ENCODE measurements at regions not wholly inside any gene's neighbourhood (a gene's known extent, or its start where the extent isn't known, plus 50 kb on each side); places are given as distances from the start of the nearest gene placed in this dataset.

GRCh38 chr6:113403966-113404595, 453.1 kb upstream of the MARCKS start (continued):
- no peak for TF ChIP-seq REST (IDR thresholded peaks at IDR 0.05)

- POLR2A ChIA-PET: no interaction called here
- Histone ChIP-seq H3K4me2 (no peak overlapping the region), H3K9me3 (no peaks in the 10 kb centered on the region), H3K4me1 (peaks cover 6% of the 10 kb centered on the region), H3K4me3 (no peak overlapping the region), H3K27ac (no peak overlapping the region)
- no peak for FAIRE-seq
- ATAC-seq: no peak
- CTCF ChIA-PET: no interaction called here
- no peak for DNase-seq (ENCODE audit: low read depth in 1 of 2, low spot score in 1 of 2)
- TF ChIP-seq NR3C1 (IDR thresholded peaks at IDR 0.05) (no peak), TFCP2L1 (CRISPR knock-in tag; IDR thresholded peaks at IDR 0.05) (no peak), E2F6 (IDR thresholded peaks at IDR 0.05; ENCODE audit: borderline replicate concordance, low read depth) (no peak), ZNF302 (CRISPR knock-in tag; IDR thresholded peaks at IDR 0.05) (no peak), CBX2 (IDR thresholded peaks at IDR 0.05; ENCODE audit: borderline replicate concordance, low read depth) (no peak), FOSB (CRISPR knock-in tag; IDR thresholded peaks at IDR 0.05) (no peak), EHMT2 (IDR thresholded peaks at IDR 0.05; ENCODE audit: low read depth) (no peak), POLR2AphosphoS2 (conservative IDR thresholded peaks at IDR 0.05; ENCODE audit: low read length) (no peak), FOSL2 (IDR thresholded peaks at IDR 0.05) (no peak), FOSL2 (CRISPR knock-in tag; IDR thresholded peaks at IDR 0.05) (no peak), RARB (CRISPR knock-in tag; IDR thresholded peaks at IDR 0.05) (no peak)
- TF ChIP-seq, protein P1, sequence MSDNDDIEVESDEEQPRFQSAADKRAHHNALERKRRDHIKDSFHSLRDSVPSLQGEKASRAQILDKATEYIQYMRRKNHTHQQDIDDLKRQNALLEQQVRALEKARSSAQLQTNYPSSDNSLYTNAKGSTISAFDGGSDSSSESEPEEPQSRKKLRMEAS (IDR thresholded peaks at IDR 0.05): no peak
These were observed 451.7 kb upstream of the MARCKS start for GRCh38 chr6:113405326-113406047.

DNA sequence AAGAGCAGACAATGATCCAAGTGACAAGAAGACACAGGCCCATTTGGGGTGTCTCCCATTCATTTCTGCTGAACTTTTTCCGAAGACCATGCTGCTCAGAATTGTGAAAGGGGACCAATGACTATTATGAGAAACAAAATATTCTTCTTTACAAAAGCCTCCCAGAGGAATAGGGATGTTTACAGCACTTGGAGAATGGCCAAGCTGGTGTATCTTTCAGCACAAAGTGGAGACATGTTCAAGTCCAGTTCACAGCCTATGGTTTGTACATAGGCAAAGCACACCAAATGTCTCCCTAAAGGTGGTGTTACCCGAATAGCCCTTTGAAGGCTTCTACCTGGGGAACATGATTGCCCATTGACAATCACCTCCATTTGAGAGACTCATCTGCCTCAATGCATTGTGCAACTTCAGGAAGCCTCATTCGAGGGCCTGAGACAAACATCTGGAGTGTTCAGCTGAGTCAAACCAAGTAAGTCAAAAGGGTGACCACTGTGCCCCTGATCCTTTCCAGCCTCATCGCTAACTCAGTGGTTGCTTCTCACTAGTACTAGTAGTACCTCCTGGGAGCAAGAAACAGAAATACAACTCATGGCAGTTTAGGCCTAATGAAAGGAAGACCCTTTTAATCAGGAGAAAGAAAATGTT, 451.0 kb upstream of the MARCKS start:
- peaks cover 13% of the 10 kb centered on the region for H3K4me1 ChIP-seq
- ChIA-PET CTCF (no interaction called here), POLR2A (no interaction called here)
- H3K27ac ChIP-seq: no peak overlapping the region
- TF ChIP-seq MYC (IDR thresholded peaks at IDR 0.05; ENCODE audit: borderline replicate concordance, low read length) (no peak), RFX5 (IDR thresholded peaks at IDR 0.05) (no peak), FOSB (CRISPR knock-in tag; IDR thresholded peaks at IDR 0.05) (no peak), HES2 (IDR thresholded peaks at IDR 0.05) (no peak), REST (IDR thresholded peaks at IDR 0.05) (no peak), NFE2L2 (conservative IDR thresholded peaks at IDR 0.05; ENCODE audit: low read length) (no peak), SREBF2 (IDR thresholded peaks at IDR 0.05) (no peak)
- TF ChIP-seq, protein P2, sequence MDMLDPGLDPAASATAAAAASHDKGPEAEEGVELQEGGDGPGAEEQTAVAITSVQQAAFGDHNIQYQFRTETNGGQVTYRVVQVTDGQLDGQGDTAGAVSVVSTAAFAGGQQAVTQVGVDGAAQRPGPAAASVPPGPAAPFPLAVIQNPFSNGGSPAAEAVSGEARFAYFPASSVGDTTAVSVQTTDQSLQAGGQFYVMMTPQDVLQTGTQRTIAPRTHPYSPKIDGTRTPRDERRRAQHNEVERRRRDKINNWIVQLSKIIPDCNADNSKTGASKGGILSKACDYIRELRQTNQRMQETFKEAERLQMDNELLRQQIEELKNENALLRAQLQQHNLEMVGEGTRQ (IDR thresholded peaks at IDR 0.05): no peak
- TF ChIP-seq, protein P3, sequence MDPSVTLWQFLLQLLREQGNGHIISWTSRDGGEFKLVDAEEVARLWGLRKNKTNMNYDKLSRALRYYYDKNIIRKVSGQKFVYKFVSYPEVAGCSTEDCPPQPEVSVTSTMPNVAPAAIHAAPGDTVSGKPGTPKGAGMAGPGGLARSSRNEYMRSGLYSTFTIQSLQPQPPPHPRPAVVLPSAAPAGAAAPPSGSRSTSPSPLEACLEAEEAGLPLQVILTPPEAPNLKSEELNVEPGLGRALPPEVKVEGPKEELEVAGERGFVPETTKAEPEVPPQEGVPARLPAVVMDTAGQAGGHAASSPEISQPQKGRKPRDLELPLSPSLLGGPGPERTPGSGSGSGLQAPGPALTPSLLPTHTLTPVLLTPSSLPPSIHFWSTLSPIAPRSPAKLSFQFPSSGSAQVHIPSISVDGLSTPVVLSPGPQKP (IDR thresholded peaks at IDR 0.05; ENCODE audit: low read depth, low read length): no peak
- 79% methylated on average over 3 of the region's 4 CpGs for WGBS (ENCODE audit: missing lambda C conversion rate)
- DNase-seq (ENCODE audit: low read depth in 1 of 2, low spot score in 1 of 2) (no peak), FAIRE-seq (no peak), ATAC-seq (no peak)
- H3K4me3 ChIP-seq: no peak overlapping the region
- no peak overlapping the region for H3K4me2 ChIP-seq
- H3K9me3 ChIP-seq: no peaks in the 10 kb centered on the region

Data from A549 (cell line).